PC-9 (cell line): ENCODE measurements at regions not wholly inside any gene's neighbourhood (a gene's known extent, or its start where the extent isn't known, plus 50 kb on each side); places are given as distances from the start of the nearest gene placed in this dataset.

Source experiments
- BruUV-seq: library from RNA; stranded (reverse); fragments of 400-500 nt; replicated peaks from 2 replicates; lab custom pipeline; 2021; lab: Mats Ljungman, UMichigan
- CTCF ChIA-PET: fragments of 300-600 bp; sonication (Branson Sonifier 250); formaldehyde crosslinking; loops from one replicate; lab custom pipeline; 2022; ENCODE audit warnings: antibody characterized with exemption; lab: Charles Lee
- POLR2A ChIA-PET: fragments of 300-600 bp; sonication (Branson Sonifier 250); formaldehyde crosslinking; loops from one replicate; lab custom pipeline; 2022; ENCODE audit warnings: antibody characterized with exemption; ENCODE audit not compliant: unreplicated experiment; lab: Charles Lee
- DNase-seq, 2 experiments: peaks; one replicate each; pipeline versions ENCODE4 v3.0.0 to v3.0.0-alpha.2; 2015 to 2022; ENCODE audit warnings: mixed read lengths in 1 of 2
- H2AFZ ChIP-seq: fragments of 200-600 bp; sonication (generic); 2 replicates; pipeline ENCODE4 v1.8.1; 2017; ENCODE audit warnings: antibody characterized with exemption
- H3F3A ChIP-seq: fragments of 200-600 bp; sonication (generic); 2 replicates; pipeline ENCODE4 v1.8.1; 2017; ENCODE audit warnings: antibody characterized with exemption, mild to moderate bottlenecking, low read depth; ENCODE audit not compliant: insufficient read depth
- H3K27ac ChIP-seq: fragments of 200-600 bp; sonication (generic); 2 replicates; pipeline ENCODE4 v1.6.1; 2016; ENCODE audit warnings: mixed run types
- H3K27me3 ChIP-seq: fragments of 200-600 bp; sonication (generic); 2 replicates; pipeline ENCODE4 v1.6.1; 2016; ENCODE audit warnings: low read depth, mixed run types; ENCODE audit not compliant: insufficient read depth
- H3K36me3 ChIP-seq: fragments of 200-600 bp; sonication (generic); 2 replicates; pipeline ENCODE4 v1.6.1; 2016; ENCODE audit warnings: low read depth, mixed run types
- H3K4me1 ChIP-seq: fragments of 200-600 bp; sonication (generic); replicated peaks from 2 replicates; pipeline ENCODE4 v1.6.1; 2016; ENCODE audit warnings: mixed run types; ENCODE audit not compliant: insufficient read depth
- H3K4me2 ChIP-seq: fragments of 200-600 bp; sonication (generic); 2 replicates; pipeline ENCODE4 v1.6.1; 2017; ENCODE audit warnings: mixed run types
- H3K4me3 ChIP-seq: fragments of 200-600 bp; sonication (generic); 2 replicates; pipeline ENCODE4 v1.6.1; 2016; ENCODE audit warnings: mixed run types
- H3K79me2 ChIP-seq: fragments of 200-600 bp; sonication (generic); 2 replicates; pipeline ENCODE4 v1.6.1; 2017; ENCODE audit warnings: low read depth, mixed run types
- H3K9me2 ChIP-seq: fragments of 200-600 bp; sonication (generic); 2 replicates; pipeline ENCODE4 v1.8.1; 2017; ENCODE audit warnings: mild to moderate bottlenecking; ENCODE audit not compliant: insufficient read depth
- H3K9me3 ChIP-seq: fragments of 200-600 bp; sonication (generic); 2 replicates; pipeline ENCODE4 v1.8.1; 2016; ENCODE audit warnings: low read depth; ENCODE audit not compliant: insufficient read depth
- H4K20me1 ChIP-seq: fragments of 200-600 bp; sonication (generic); 2 replicates; pipeline ENCODE4 v1.8.1; 2017; ENCODE audit not compliant: insufficient read depth
- CTCF ChIP-seq: fragments of 200-600 bp; sonication (generic); conservative IDR thresholded peaks from 2 replicates; pipeline ENCODE4 v1.6.1; 2017; ENCODE audit warnings: mixed run types, antibody characterized with exemption, mild to moderate bottlenecking, moderate library complexity
- EZH2 ChIP-seq: fragments of 200-600 bp; sonication (generic); IDR thresholded peaks from 2 replicates; pipeline ENCODE4 v1.8.0; 2017; ENCODE audit warnings: antibody characterized with exemption, low read depth
- intact Hi-C: fragments of 100-400 bp; cut with micrococcal nuclease; formaldehyde crosslinking; loops from one replicate; pipeline ENCODE4 v1.10.0; 2022; ENCODE audit not compliant: unreplicated experiment

GRCh38 chr3:21042184-21042583 is 708.8 kb downstream of the ZNF385D start:
- no peaks in the 10 kb centered on the region for H3K4me1 ChIP-seq
- no peaks in the 10 kb centered on the region for H3K9me2 ChIP-seq
- H3K27me3 ChIP-seq = no peaks in the 10 kb centered on the region
- CTCF ChIA-PET = no interaction called here
- intact Hi-C loops = no loop called here
- no peaks in the 10 kb centered on the region for H3F3A ChIP-seq
- TF ChIP-seq CTCF = no peak
- TF ChIP-seq EZH2 = no peak
- H3K9me3 ChIP-seq = no peaks in the 10 kb centered on the region
- H3K4me3 ChIP-seq = no peak overlapping the region
- H3K27ac ChIP-seq = no peak overlapping the region
- no peak for DNase-seq
- no peaks in the 10 kb centered on the region for H4K20me1 ChIP-seq
- POLR2A ChIA-PET = no interaction called here
- H2AFZ ChIP-seq = no peak overlapping the region
- no TSS peak for BruUV-seq
- no peak overlapping the region for H3K4me2 ChIP-seq
- H3K79me2 ChIP-seq = no peaks in the 10 kb centered on the region
- no peaks in the 10 kb centered on the region for H3K36me3 ChIP-seq

- H3K4me3 ChIP-seq = no peak overlapping the region
- no peaks in the 10 kb centered on the region for H3K9me3 ChIP-seq
- TF ChIP-seq CTCF (no peak), EZH2 (no peak)
- no peak overlapping the region for H2AFZ ChIP-seq
- no peaks in the 10 kb centered on the region for H3K27me3 ChIP-seq
- no peak overlapping the region for H3K4me2 ChIP-seq
- H3K27ac ChIP-seq = no peak overlapping the region
- H3K9me2 ChIP-seq = no peaks in the 10 kb centered on the region
- no peaks in the 10 kb centered on the region for H3F3A ChIP-seq
- H3K36me3 ChIP-seq = no peaks in the 10 kb centered on the region
- intact Hi-C loops = no loop called here
- H3K79me2 ChIP-seq = no peaks in the 10 kb centered on the region
- POLR2A ChIA-PET = no interaction called here
- no peaks in the 10 kb centered on the region for H3K4me1 ChIP-seq
- no peak for DNase-seq
- no TSS peak for BruUV-seq
- no peaks in the 10 kb centered on the region for H4K20me1 ChIP-seq
- CTCF ChIA-PET = no interaction called here
Observed at GRCh38 chr3:21041621-21042020, 709.4 kb downstream of the ZNF385D start.

- H3K9me2 ChIP-seq = no peaks in the 10 kb centered on the region
- no peaks in the 10 kb centered on the region for H3K79me2 ChIP-seq
- intact Hi-C loops = no loop called here
- H4K20me1 ChIP-seq = no peaks in the 10 kb centered on the region
- ChIA-PET POLR2A (no interaction called here), CTCF (no interaction called here)
- H3K27me3 ChIP-seq = no peaks in the 10 kb centered on the region
- BruUV-seq = no TSS peak
- H3K4me2 ChIP-seq = no peak overlapping the region
- H3K27ac ChIP-seq = no peak overlapping the region
- H3F3A ChIP-seq = no peaks in the 10 kb centered on the region
- H3K9me3 ChIP-seq = no peaks in the 10 kb centered on the region
- TF ChIP-seq CTCF (no peak), EZH2 (no peak)
- no peaks in the 10 kb centered on the region for H3K36me3 ChIP-seq
- H3K4me3 ChIP-seq = no peak overlapping the region
- no peaks in the 10 kb centered on the region for H3K4me1 ChIP-seq
- no peak for DNase-seq
- no peak overlapping the region for H2AFZ ChIP-seq
Observed at GRCh38 chr3:21036888-21037287, 714.1 kb downstream of the ZNF385D start.
